HG03139 (cell line): ENCODE measurements at regions not wholly inside any gene's neighbourhood (a gene's known extent, or its start where the extent isn't known, plus 50 kb on each side); places are given as distances from the start of the nearest gene placed in this dataset.
"Not testable (repeated sequence)": the region's sequence is repeated elsewhere in the genome, so short reads cannot be mapped to it uniquely, and the experiment has no call there.

Source experiments
- ATAC-seq: cut with Tn5 transposase; IDR thresholded peaks from one replicate; pipeline ENCODE4 v1.9.1; 2021; ENCODE audit not compliant: unreplicated experiment

- ATAC-seq: not testable (repeated sequence)
Observed at GRCh38 chr16:22651111-22651817, 140.6 kb downstream of the NPIPB5 start.

GRCh38 chr16:22652463-22652845 lies 141.8 kb downstream of the NPIPB5 start:
- ATAC-seq: no peak

GRCh38 chr16:22653876-22654275 lies 143.2 kb downstream of the NPIPB5 start:
- no peak for ATAC-seq

GRCh38 chr16:22656573-22656972 lies 145.9 kb downstream of the NPIPB5 start:
- ATAC-seq: not testable (repeated sequence)

GRCh38 chr16:22659933-22660332 lies 149.2 kb downstream of the NPIPB5 start:
- no peak for ATAC-seq

GRCh38 chr16:22660441-22661160 lies 149.9 kb downstream of the NPIPB5 start:
- ATAC-seq: no peak

GRCh38 chr16:22661161-22661647 lies 150.5 kb downstream of the NPIPB5 start:
- no peak for ATAC-seq

GRCh38 chr16:22662958-22663357 lies 151.0 kb upstream of the HS3ST2 start:
- not testable (repeated sequence) for ATAC-seq

- no peak for ATAC-seq
Observed at GRCh38 chr16:22663389-22664064, 150.4 kb upstream of the HS3ST2 start.

GRCh38 chr16:22664132-22664531 lies 149.8 kb upstream of the HS3ST2 start:
- no peak for ATAC-seq

GRCh38 chr16:22664561-22664997 lies 149.4 kb upstream of the HS3ST2 start:
- ATAC-seq: no peak

- no peak for ATAC-seq
Observed at GRCh38 chr16:22665048-22665797, 148.7 kb upstream of the HS3ST2 start.

- ATAC-seq: no peak
Observed at GRCh38 chr16:22665803-22666202, 148.2 kb upstream of the HS3ST2 start.

GRCh38 chr16:22668318-22668717 lies 145.6 kb upstream of the HS3ST2 start:
- ATAC-seq: no peak

- no peak for ATAC-seq
Observed at GRCh38 chr16:22670044-22670536, 143.9 kb upstream of the HS3ST2 start.

- ATAC-seq: no peak
Observed at GRCh38 chr16:22670551-22671041, 143.4 kb upstream of the HS3ST2 start.

- ATAC-seq: no peak
Observed at GRCh38 chr16:22671301-22672076, 142.5 kb upstream of the HS3ST2 start.

- no peak for ATAC-seq
Observed at GRCh38 chr16:22672830-22673210, 141.1 kb upstream of the HS3ST2 start.

- ATAC-seq: no peak
Observed at GRCh38 chr16:22673421-22673831, 140.5 kb upstream of the HS3ST2 start.

- no peak for ATAC-seq
Observed at GRCh38 chr16:22674832-22675191, 139.2 kb upstream of the HS3ST2 start.
